KBM-7 (cell line): ENCODE measurements at regions not wholly inside any gene's neighbourhood (a gene's known extent, or its start where the extent isn't known, plus 50 kb on each side); places are given as distances from the start of the nearest gene placed in this dataset.
"Not testable (repeated sequence)": the region's sequence is repeated elsewhere in the genome, so short reads cannot be mapped to it uniquely, and the experiment has no call there.

Experiments used
- DNase-seq: peaks from one replicate; pipeline ENCODE4 v3.0.0-alpha.2; 2015
- in situ Hi-C: fragments of 300-500 bp; cut with MboI; formaldehyde crosslinking; loops from 2 replicates; pipeline ENCODE4 v1.14.3; 2020; ENCODE audit warnings: low sequenced_read_pairs, low pct_unique_long_range_greater_than_20kb, mixed read lengths

GRCh38 chr6:92273694-92274093 is 1145.7 kb downstream of the EPHA7 start:
- in situ Hi-C loops = no loop called here
- DNase-seq = no peak

- in situ Hi-C loops = no loop called here
- DNase-seq = no peak
Measured at GRCh38 chr6:92271091-92271490, 1148.3 kb downstream of the EPHA7 start.

- in situ Hi-C loops = no loop called here
Measured at GRCh38 chr6:92270365-92270764, 1149.0 kb downstream of the EPHA7 start.

GRCh38 chr6:92267335-92267734 is 1152.0 kb downstream of the EPHA7 start:
- in situ Hi-C loops = no loop called here
- no peak for DNase-seq

More at GRCh38 chr6:92270365-92270764, 1149.0 kb downstream of the EPHA7 start:
- DNase-seq = no peak

- in situ Hi-C loops = no loop called here
- no peak for DNase-seq
Measured at GRCh38 chr6:92263864-92264263, 1155.5 kb downstream of the EPHA7 start.

- DNase-seq = no peak
- in situ Hi-C loops = no loop called here
Measured at GRCh38 chr6:92259171-92259570, 1160.2 kb downstream of the EPHA7 start.

- DNase-seq = no peak
- in situ Hi-C loops = no loop called here
Measured at GRCh38 chr6:92243315-92243714, 1176.0 kb downstream of the EPHA7 start.

- DNase-seq = no peak
- in situ Hi-C loops = no loop called here
Measured at GRCh38 chr6:92231171-92231701, 1188.1 kb downstream of the EPHA7 start.

- in situ Hi-C loops, DNase-seq: not testable (repeated sequence)
Measured at GRCh38 chr6:92219987-92220386, 1199.4 kb downstream of the EPHA7 start.

GRCh38 chr6:92216717-92217116 is 1202.6 kb downstream of the EPHA7 start:
- in situ Hi-C loops = no loop called here
- no peak for DNase-seq

- no peak for DNase-seq
- in situ Hi-C loops = no loop called here
Measured at GRCh38 chr6:92201618-92202017, 1217.7 kb downstream of the EPHA7 start.

GRCh38 chr6:92196325-92196724 is 1223.0 kb downstream of the EPHA7 start:
- DNase-seq = no peak
- in situ Hi-C loops = no loop called here

GRCh38 chr6:92195796-92196195 is 1223.6 kb downstream of the EPHA7 start:
- DNase-seq = no peak

GRCh38 chr6:92188016-92188415 is 1231.3 kb downstream of the EPHA7 start:
- in situ Hi-C loops = no loop called here
- no peak for DNase-seq

More at GRCh38 chr6:92195796-92196195, 1223.6 kb downstream of the EPHA7 start:
- in situ Hi-C loops = no loop called here

GRCh38 chr6:92184933-92185332 is 1234.4 kb downstream of the EPHA7 start:
- DNase-seq = no peak
- in situ Hi-C loops = no loop called here

GRCh38 chr6:92181347-92181746 is 1238.0 kb downstream of the EPHA7 start:
- DNase-seq = no peak
- in situ Hi-C loops = no loop called here

GRCh38 chr6:92180090-92180489 is 1239.3 kb downstream of the EPHA7 start:
- DNase-seq = no peak
- in situ Hi-C loops = no loop called here

- in situ Hi-C loops = no loop called here
- DNase-seq = no peak
Measured at GRCh38 chr6:92176666-92177065, 1242.7 kb downstream of the EPHA7 start.

- in situ Hi-C loops = no loop called here
- DNase-seq = no peak
Measured at GRCh38 chr6:92174398-92175073, 1244.8 kb downstream of the EPHA7 start.

GRCh38 chr6:92169506-92169905 is 1249.9 kb downstream of the EPHA7 start:
- DNase-seq = no peak
- in situ Hi-C loops = no loop called here

GRCh38 chr6:92166666-92167065 is 1252.7 kb downstream of the EPHA7 start:
- in situ Hi-C loops = no loop called here
- DNase-seq = no peak
